Natural killer cell (primary cell): ENCODE measurements at regions not wholly inside any gene's neighbourhood (a gene's known extent, or its start where the extent isn't known, plus 50 kb on each side); places are given as distances from the start of the nearest gene placed in this dataset.

Source experiments
- ATAC-seq, 3 donors: fragments of 150-1000 bp in 2 of 3; fragments of 200-7000 bp in 1 of 3; cut with Tn5 transposase; 1 replicate in 1 of 3; 2 replicates in 2 of 3; pipeline ENCODE4 v1.10.0; 2021; ENCODE audit warnings: mild to moderate bottlenecking in 2 of 3, moderate library complexity in 2 of 3
- DNase-seq, 2 donors: peaks; one replicate each; pipeline versions ENCODE4 v3.0.0 to v3.0.0-alpha.2; 2013 to 2021; ENCODE audit warnings: mixed read lengths in 1 of 2
- H3K27ac ChIP-seq: one replicate; pipeline ENCODE4 v1.5.1; 2013; ENCODE audit warnings: mild to moderate bottlenecking, low read length
- H3K27me3 ChIP-seq: one replicate; pipeline ENCODE4 v1.6.1; 2013; ENCODE audit warnings: low read length; ENCODE audit not compliant: control insufficient read depth, insufficient read depth
- H3K36me3 ChIP-seq: one replicate; pipeline ENCODE4 v1.6.1; 2013; ENCODE audit warnings: low read length; ENCODE audit not compliant: control insufficient read depth, insufficient read depth
- H3K4me1 ChIP-seq: one replicate; pipeline ENCODE4 v1.6.1; 2013; ENCODE audit warnings: low read length; ENCODE audit not compliant: control insufficient read depth, insufficient read depth
- H3K4me3 ChIP-seq: one replicate; pipeline ENCODE4 v1.5.1; 2013; ENCODE audit warnings: low read length
- H3K9me3 ChIP-seq: one replicate; pipeline ENCODE4 v1.6.1; 2013; ENCODE audit warnings: low read length; ENCODE audit not compliant: control insufficient read depth, insufficient read depth
- H3K27ac Mint-ChIP-seq, 2 donors: one replicate each; pipeline ENCODE4 v1.8.0; 2022; ENCODE audit warnings: mild to moderate bottlenecking in 2 of 2, mixed read lengths in 2 of 2, moderate library complexity in 1 of 2
- H3K27me3 Mint-ChIP-seq, 2 donors: one replicate each; pipeline ENCODE4 v1.8.0; 2022; ENCODE audit warnings: low read depth in 2 of 2, mixed read lengths in 2 of 2
- H3K36me3 Mint-ChIP-seq: one replicate; pipeline ENCODE4 v1.8.0; 2022; ENCODE audit warnings: mixed read lengths
- H3K4me1 Mint-ChIP-seq, 2 donors: one replicate each; pipeline ENCODE4 v1.8.0; 2022; ENCODE audit warnings: mixed read lengths in 2 of 2
- H3K4me3 Mint-ChIP-seq: one replicate; pipeline ENCODE4 v1.8.0; 2022; ENCODE audit warnings: mild to moderate bottlenecking, moderate library complexity, mixed read lengths
- H3K9me3 Mint-ChIP-seq, 2 donors: one replicate each; pipeline ENCODE4 v1.8.0; 2022; ENCODE audit warnings: mixed read lengths in 2 of 2
- WGBS: methylation state at CpG from one replicate; pipeline ENCODE4 v1.1.7; 2013; ENCODE audit warnings: missing lambda C conversion rate; ENCODE audit not compliant: insufficient coverage; 5-methylcytosine and 5-hydroxymethylcytosine counted together
- intact Hi-C: fragments of 100-400 bp; cut with micrococcal nuclease; formaldehyde crosslinking; loops from one replicate; pipeline ENCODE4 v1.14.2; 2022
- TF ChIP-seq, protein P1 (sequence below): fragments of 200-600 bp; IDR thresholded peaks from one replicate; pipeline ENCODE4 v1.8.0; 2022; ENCODE audit warnings: antibody characterized with exemption

DNA sequence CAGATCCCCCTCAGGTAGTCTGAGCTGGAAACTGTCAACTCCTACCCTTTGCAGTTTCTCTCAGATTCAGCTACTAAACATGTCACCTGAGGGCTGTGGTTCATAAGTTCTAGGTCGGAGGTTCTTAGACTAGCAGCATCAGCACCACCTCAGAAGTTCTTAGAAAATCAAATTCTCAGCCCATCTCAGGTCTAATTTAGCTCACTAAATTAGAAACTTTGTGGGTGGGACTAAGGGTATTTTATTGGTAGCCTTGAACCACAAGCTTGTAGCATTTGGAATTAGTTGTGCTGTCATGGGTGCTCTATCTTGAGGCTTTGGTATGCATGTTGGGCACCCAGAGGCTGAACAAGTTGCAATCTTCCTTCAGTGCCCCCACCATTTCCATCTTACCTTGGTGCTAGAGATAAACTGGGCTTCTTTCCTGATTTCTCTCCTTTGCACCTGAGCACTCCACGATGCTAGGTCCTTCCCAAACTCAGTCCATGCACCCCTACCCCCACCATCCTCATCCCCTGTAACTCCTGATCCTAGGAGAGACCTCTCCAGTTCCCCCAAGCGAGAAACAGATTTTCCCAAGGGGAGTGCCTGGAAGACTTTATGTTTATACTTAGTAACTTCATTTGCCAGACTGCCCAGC is 54.2 kb downstream of the S1PR1 start:
- DNase-seq (no peak), ATAC-seq (no peak)
- no peaks in the 10 kb centered on the region for H3K27me3 ChIP-seq
- H3K9me3 ChIP-seq, result no peaks in the 10 kb centered on the region
- H3K4me1 ChIP-seq, result peaks cover 52% of the 10 kb centered on the region
- H3K27me3 Mint-ChIP-seq, result no peaks in the 10 kb centered on the region
- peak overlapping the region; percentile 0 for H3K27ac ChIP-seq
- intact Hi-C loops, result no loop called here
- H3K9me3 Mint-ChIP-seq, result no peaks in the 10 kb centered on the region
- H3K27ac Mint-ChIP-seq, result peak overlapping the region; percentile 15 to 49
- peaks cover 53 to 58% of the 10 kb centered on the region in 2 donors for H3K4me1 Mint-ChIP-seq
- H3K36me3 ChIP-seq, result no peaks in the 10 kb centered on the region
- no peaks in the 10 kb centered on the region for H3K36me3 Mint-ChIP-seq
- H3K4me3 Mint-ChIP-seq, result no peak overlapping the region
- TF ChIP-seq, protein P1, sequence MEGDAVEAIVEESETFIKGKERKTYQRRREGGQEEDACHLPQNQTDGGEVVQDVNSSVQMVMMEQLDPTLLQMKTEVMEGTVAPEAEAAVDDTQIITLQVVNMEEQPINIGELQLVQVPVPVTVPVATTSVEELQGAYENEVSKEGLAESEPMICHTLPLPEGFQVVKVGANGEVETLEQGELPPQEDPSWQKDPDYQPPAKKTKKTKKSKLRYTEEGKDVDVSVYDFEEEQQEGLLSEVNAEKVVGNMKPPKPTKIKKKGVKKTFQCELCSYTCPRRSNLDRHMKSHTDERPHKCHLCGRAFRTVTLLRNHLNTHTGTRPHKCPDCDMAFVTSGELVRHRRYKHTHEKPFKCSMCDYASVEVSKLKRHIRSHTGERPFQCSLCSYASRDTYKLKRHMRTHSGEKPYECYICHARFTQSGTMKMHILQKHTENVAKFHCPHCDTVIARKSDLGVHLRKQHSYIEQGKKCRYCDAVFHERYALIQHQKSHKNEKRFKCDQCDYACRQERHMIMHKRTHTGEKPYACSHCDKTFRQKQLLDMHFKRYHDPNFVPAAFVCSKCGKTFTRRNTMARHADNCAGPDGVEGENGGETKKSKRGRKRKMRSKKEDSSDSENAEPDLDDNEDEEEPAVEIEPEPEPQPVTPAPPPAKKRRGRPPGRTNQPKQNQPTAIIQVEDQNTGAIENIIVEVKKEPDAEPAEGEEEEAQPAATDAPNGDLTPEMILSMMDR, result no peak
- no peak overlapping the region for H3K4me3 ChIP-seq
- WGBS, result 32% methylated on average over 3 of the region's 3 CpGs

GRCh38 chr1:101291562-101292380 is 55.0 kb downstream of the S1PR1 start:
- H3K9me3 ChIP-seq, result no peaks in the 10 kb centered on the region
- H3K4me3 ChIP-seq, result no peak overlapping the region
- H3K27ac ChIP-seq, result peak overlapping the region; percentile 0
- intact Hi-C loops, result no loop called here
- no peaks in the 10 kb centered on the region for H3K27me3 ChIP-seq
- H3K4me3 Mint-ChIP-seq, result peak overlapping the region; percentile 47
- H3K4me1 Mint-ChIP-seq, result peaks cover 50 to 52% of the 10 kb centered on the region in 2 donors
- no peaks in the 10 kb centered on the region for H3K9me3 Mint-ChIP-seq
- H3K36me3 Mint-ChIP-seq, result no peaks in the 10 kb centered on the region
- DNase-seq (peak in 1 of 2 donors; percentile 67), ATAC-seq (peak in 2 of 3 donors; percentile 25 to 62)
- peak overlapping the region; percentile 15 to 49 for H3K27ac Mint-ChIP-seq
- WGBS, result 33% methylated on average over 4 of the region's 4 CpGs
- H3K27me3 Mint-ChIP-seq, result no peaks in the 10 kb centered on the region
- TF ChIP-seq, protein P1, result no peak
- H3K4me1 ChIP-seq, result peaks cover 47% of the 10 kb centered on the region
- no peaks in the 10 kb centered on the region for H3K36me3 ChIP-seq

GRCh38 chr1:101293461-101294051 is 56.7 kb downstream of the S1PR1 start:
- peak overlapping the region; percentile 31 for H3K27ac ChIP-seq
- peak; percentile 55 to 79 (median 73) for ATAC-seq
- H3K4me1 Mint-ChIP-seq, result peaks cover 42 to 44% of the 10 kb centered on the region in 2 donors
- no peaks in the 10 kb centered on the region for H3K9me3 ChIP-seq
- peak in 1 of 2 donors; percentile 75 for DNase-seq
- no peaks in the 10 kb centered on the region for H3K9me3 Mint-ChIP-seq
- intact Hi-C loops, result no loop called here
- H3K4me3 ChIP-seq, result no peak overlapping the region
- peaks cover 39% of the 10 kb centered on the region for H3K4me1 ChIP-seq
- peak overlapping the region; percentile 17 to 66 for H3K27ac Mint-ChIP-seq
- TF ChIP-seq, protein P1, result no peak
- H3K27me3 ChIP-seq, result no peaks in the 10 kb centered on the region
- 8% methylated on average over 4 of the region's 4 CpGs for WGBS
- no peaks in the 10 kb centered on the region for H3K36me3 Mint-ChIP-seq
- no peaks in the 10 kb centered on the region for H3K27me3 Mint-ChIP-seq
- H3K4me3 Mint-ChIP-seq, result peak overlapping the region; percentile 6
- H3K36me3 ChIP-seq, result no peaks in the 10 kb centered on the region
